GM21717 (cell line): ENCODE measurements at regions not wholly inside any gene's neighbourhood (a gene's known extent, or its start where the extent isn't known, plus 50 kb on each side); places are given as distances from the start of the nearest gene placed in this dataset.
"Not testable (repeated sequence)": the region's sequence is repeated elsewhere in the genome, so short reads cannot be mapped to it uniquely, and the experiment has no call there.

Experiments
- ATAC-seq: cut with Tn5 transposase; IDR thresholded peaks from one replicate; pipeline ENCODE4 v1.9.1; 2021; ENCODE audit warnings: mild to moderate bottlenecking, moderate library complexity; ENCODE audit not compliant: unreplicated experiment

- ATAC-seq, result no peak
Observed at GRCh38 chr5:145660897-145661640, 174.1 kb downstream of the PRELID2 start.

GRCh38 chr5:145658435-145658834 is 176.7 kb downstream of the PRELID2 start:
- no peak for ATAC-seq

- not testable (repeated sequence) for ATAC-seq
Observed at GRCh38 chr5:145652700-145653099, 182.4 kb downstream of the PRELID2 start.

- not testable (repeated sequence) for ATAC-seq
Observed at GRCh38 chr5:145647137-145647536, 188.0 kb downstream of the PRELID2 start.

GRCh38 chr5:145643214-145643613 is 191.9 kb downstream of the PRELID2 start:
- ATAC-seq, result not testable (repeated sequence)

- no peak for ATAC-seq
Observed at GRCh38 chr5:145637396-145637795, 197.7 kb downstream of the PRELID2 start.

GRCh38 chr5:145636371-145636770 is 198.8 kb downstream of the PRELID2 start:
- ATAC-seq, result no peak

GRCh38 chr5:145633474-145633873 is 201.7 kb downstream of the PRELID2 start:
- ATAC-seq, result no peak

- no peak for ATAC-seq
Observed at GRCh38 chr5:145632701-145633100, 202.4 kb downstream of the PRELID2 start.

GRCh38 chr5:145629047-145629446 is 206.1 kb downstream of the PRELID2 start:
- no peak for ATAC-seq

GRCh38 chr5:145628525-145628924 is 206.6 kb downstream of the PRELID2 start:
- no peak for ATAC-seq

GRCh38 chr5:145619806-145620310 is 215.3 kb downstream of the PRELID2 start:
- no peak for ATAC-seq

GRCh38 chr5:145616739-145617138 is 218.4 kb downstream of the PRELID2 start:
- ATAC-seq, result not testable (repeated sequence)

- ATAC-seq, result no peak
Observed at GRCh38 chr5:145598983-145599382, 236.2 kb downstream of the PRELID2 start.

- ATAC-seq, result no peak
Observed at GRCh38 chr5:145598184-145598583, 237.0 kb downstream of the PRELID2 start.

GRCh38 chr5:145591578-145591977 is 243.6 kb downstream of the PRELID2 start:
- ATAC-seq, result no peak

GRCh38 chr5:145589063-145589462 is 246.1 kb downstream of the PRELID2 start:
- ATAC-seq, result no peak

GRCh38 chr5:145588558-145588957 is 246.6 kb downstream of the PRELID2 start:
- ATAC-seq, result no peak

- ATAC-seq, result no peak
Observed at GRCh38 chr5:145588113-145588512, 247.0 kb downstream of the PRELID2 start.

- ATAC-seq, result no peak
Observed at GRCh38 chr5:145587710-145588109, 247.4 kb downstream of the PRELID2 start.

GRCh38 chr5:145587308-145587672 is 247.9 kb downstream of the PRELID2 start:
- ATAC-seq, result no peak

GRCh38 chr5:145586661-145587307 is 248.4 kb downstream of the PRELID2 start:
- ATAC-seq, result no peak
